GM21423 (cell line): ENCODE measurements at regions not wholly inside any gene's neighbourhood (a gene's known extent, or its start where the extent isn't known, plus 50 kb on each side); places are given as distances from the start of the nearest gene placed in this dataset.

ENCODE experiments used
- ATAC-seq: cut with Tn5 transposase; IDR thresholded peaks from one replicate; pipeline ENCODE4 v1.9.1; 2021; ENCODE audit warnings: mild to moderate bottlenecking, moderate library complexity; ENCODE audit not compliant: unreplicated experiment

DNA sequence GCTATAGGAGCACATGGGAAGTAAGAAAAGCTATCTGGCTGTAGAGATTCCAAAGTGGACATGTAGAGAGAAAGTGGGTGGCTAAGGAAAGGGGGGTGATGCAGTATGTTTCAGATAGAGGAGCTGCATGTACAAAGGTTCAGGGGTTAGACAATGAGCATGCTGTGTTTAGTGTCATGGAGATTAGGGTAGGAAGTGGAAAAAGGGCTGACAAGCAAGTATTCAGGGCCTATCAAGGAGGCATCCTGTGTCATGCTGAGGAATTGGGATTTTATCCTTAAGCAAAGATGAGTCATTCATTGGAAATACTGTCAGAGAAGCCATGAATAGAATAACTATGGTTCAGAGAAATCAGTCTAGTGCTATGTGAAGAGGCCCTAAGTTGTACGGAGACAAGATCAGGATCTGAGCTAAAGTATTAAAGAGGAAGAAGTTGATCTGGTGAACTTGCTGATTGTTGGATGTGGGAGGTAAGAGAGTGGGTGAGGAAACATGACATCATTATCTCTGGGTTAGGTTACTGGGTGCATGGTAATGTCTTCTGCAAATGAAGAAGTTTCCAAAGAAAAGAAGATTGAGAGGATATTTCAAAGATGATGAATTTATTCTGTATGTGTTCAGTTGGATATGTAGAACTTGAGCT, 176.7 kb upstream of the GOLIM4 start:
- no peak for ATAC-seq

GRCh38 chr3:168271932-168272331, 176.2 kb upstream of the GOLIM4 start:
- no peak for ATAC-seq

GRCh38 chr3:168269001-168269400, 173.3 kb upstream of the GOLIM4 start:
- no peak for ATAC-seq

DNA sequence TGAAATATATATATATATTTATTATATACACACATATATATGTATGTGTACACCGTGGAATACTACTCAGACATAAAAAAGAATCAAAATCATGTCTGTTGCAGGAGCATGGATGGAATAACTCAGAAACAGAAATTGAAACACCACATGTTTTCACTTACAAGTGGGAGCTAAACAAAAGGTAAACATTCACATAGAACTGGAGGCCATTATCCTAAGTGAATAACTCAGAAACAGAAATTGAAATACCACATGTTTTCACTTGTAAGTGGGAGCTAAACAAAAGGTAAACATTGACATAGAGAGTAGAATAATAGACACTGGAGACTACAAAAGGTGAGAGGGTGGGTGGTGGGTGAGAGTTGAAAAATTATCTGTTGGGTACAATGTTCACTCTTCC, 171.5 kb upstream of the GOLIM4 start:
- ATAC-seq: no peak

DNA sequence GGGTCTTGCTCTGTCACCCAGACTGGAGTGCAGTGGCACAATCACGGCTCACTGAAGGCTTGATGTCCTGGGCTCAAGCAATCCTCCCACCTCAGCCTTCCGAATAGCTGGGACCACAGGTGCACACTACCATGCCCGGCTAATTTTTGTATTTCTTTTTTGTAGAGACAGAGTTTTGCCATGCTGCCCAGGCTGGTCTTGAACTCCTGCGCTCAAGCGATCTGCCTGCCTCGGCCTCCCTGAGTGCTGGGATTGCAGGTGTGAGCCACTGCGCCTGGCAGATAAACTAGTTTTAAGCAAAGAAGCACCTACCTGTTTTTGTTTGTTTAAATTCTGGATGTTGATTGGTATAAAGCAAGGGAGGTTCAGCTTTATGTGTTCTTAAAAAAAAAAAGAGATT, 170.6 kb upstream of the GOLIM4 start:
- no peak for ATAC-seq

DNA sequence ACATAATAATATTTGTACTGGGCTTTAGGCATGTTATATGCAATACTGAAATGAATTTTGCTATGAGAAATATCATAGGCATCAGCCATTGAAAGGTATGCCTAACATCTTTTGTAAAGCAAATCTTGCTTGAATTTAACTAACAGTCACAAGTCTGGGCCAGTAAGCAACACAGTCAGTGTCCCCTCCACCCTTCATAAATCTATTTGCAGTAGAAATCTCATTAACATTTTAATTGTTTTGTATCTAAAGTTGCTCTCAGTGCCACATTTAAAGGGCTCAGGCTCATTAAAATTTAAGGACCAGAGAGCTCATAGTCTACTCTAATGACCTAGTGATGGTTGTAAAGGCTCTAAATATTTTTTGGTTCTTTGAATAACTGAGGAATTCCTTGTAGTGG, 167.2 kb upstream of the GOLIM4 start:
- ATAC-seq: no peak

DNA sequence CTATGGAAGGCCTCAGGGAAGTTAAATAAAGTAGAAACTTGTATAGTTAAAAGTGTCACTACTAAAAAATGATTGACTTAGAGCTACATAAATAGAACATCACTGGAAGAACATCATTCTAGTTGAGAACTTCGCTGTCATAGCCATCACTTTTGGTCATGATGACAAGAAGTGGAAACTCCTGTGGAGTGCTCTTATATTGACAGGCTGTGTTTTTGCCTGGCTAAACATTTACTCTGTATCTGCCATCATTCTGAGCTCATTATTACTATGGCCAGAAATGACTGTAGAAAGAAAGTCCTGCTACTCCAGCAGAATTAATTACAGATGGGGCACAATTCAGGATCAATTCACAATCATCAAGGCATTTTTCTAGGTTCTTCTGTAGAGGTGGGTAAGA, 165.1 kb upstream of the GOLIM4 start:
- ATAC-seq: peak; percentile 78

DNA sequence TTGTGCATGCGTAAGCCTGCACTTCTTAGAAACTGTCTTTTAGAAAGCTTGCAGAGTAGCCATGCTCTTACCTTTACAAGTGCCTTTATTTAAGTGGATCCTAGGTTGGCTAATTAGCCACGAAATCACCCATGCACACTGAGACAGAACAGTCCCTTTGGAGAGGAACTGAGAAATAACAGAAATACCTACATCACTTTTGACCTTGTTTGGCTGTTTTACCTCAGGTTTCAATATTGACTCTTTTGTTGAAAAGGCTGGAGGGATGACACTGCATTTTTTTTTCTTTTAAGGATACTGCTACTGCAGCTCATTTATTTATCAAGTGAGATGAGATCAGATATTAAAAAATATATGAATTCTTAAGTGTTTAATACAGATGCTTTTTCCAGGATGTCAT, 155.6 kb upstream of the GOLIM4 start:
- peak; percentile 43 for ATAC-seq

DNA sequence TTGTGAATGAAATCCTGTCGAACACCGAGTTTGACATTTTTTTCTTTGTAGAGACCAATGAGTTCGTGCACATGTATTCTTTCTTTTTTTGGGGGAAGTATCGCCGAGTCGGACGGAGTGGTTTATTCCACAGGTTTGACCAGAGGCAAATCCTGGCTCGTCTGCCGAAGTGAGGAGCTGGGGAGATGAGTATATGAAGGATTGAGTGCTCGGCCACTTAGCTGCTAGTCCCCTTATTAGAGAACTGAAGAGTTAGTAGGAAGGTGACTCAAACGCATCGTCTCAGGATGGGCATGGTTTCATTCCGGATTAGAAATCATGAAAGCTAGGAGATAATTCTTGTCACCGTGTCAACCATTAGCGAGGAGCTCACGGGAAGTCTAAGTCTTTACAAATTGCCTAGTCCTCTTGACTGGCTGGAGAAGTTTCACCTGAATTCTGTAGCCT, 154.7 kb upstream of the GOLIM4 start:
- peak; percentile 23 for ATAC-seq

- peak; percentile 68 for ATAC-seq
Measured at GRCh38 chr3:168249550-168250414, 154.1 kb upstream of the GOLIM4 start.

DNA sequence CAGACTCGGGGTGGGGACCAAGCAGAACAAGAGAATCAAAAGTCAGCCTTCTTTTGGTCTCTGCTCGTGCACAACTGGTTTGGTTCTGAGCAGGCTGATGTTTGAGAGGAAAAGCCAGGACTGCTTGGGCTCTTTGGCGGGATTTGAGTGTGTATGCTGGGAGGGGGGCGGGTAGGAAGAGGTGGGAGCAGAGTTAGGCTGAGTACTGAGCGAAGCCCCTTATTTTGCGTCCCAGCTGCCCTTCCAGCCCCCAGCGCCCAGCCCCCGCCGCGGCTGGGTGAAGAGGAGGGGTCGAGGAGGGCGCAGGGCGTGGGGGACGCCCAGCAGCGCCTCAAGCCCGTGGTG, 153.5 kb upstream of the GOLIM4 start:
- no peak for ATAC-seq

GRCh38 chr3:168248383-168249204, 152.9 kb upstream of the GOLIM4 start:
- ATAC-seq: peak; percentile 5

DNA sequence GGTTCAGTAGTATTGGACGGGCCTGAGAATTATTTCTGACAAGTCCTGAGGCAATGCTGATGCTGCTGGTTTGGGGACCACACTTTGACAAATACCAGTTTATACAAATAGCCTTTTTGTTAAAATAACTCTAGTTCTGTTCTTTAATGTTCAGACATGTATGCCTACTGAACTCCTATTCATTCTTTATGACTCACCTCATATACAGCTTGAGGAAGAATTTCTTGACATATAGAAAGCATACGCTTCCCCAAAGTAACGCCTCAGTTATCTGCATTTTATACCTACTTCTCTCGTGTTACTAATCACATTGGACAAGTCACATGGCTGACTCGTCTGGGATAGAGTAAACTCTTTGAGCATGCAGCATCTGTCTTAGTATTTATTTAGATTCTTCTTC, 145.4 kb upstream of the GOLIM4 start:
- ATAC-seq: no peak

DNA sequence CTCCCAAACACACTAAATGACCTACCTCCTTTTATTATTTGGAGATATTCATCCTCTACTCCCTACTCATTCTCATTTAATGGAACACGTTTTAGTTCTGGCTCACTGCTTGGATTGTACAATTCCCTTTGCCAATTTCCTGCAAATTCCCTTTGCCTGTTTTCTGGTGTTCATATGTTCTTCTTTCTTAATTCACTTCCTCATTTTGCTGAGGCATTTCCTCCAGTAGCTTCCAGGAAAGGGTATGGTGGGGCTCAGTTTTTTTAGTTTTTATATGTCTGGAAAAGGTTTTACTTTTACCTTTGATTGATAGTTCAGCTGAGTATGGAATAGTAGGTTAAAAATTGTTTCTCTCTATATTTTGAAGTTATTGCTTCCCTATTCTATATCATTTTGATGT, 143.6 kb upstream of the GOLIM4 start:
- ATAC-seq: no peak

DNA sequence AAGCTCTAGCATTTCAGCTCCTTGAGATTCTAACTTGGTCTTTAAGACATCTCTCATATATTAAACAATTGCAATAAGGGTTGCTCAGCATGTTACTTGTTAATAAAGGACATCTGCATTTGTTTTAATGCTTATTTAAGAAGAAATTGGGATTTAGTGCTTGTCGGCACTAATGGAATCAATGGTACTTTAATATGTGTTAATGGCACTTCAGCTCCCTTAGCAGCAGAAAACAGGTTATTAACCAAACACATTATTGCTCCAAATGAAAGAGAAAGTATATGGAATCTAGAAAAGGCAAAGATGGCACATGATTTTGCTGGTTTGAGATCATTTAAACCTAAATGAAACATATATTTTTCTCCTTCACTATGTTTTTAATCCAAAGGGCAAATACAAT, 137.3 kb upstream of the GOLIM4 start:
- ATAC-seq: no peak

DNA sequence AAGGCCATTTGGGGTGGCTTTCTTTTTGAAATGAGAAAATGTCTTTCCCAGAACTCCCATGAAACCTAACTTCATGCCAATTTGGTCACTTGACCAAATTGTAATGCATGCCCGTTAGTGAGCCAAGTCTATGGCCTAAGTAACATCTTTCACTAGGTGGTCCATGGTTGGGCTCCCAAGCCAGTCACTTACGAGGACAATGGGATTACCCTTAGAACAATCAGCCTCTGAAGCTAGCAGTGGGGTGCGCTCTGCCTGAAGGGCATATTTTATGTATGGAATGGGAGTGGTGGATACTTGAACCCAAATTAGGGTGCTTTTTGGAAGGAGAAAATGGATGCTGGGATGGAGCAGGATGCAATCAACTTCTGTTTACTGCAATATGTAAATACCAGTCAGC, 127.4 kb upstream of the GOLIM4 start:
- no peak for ATAC-seq

DNA sequence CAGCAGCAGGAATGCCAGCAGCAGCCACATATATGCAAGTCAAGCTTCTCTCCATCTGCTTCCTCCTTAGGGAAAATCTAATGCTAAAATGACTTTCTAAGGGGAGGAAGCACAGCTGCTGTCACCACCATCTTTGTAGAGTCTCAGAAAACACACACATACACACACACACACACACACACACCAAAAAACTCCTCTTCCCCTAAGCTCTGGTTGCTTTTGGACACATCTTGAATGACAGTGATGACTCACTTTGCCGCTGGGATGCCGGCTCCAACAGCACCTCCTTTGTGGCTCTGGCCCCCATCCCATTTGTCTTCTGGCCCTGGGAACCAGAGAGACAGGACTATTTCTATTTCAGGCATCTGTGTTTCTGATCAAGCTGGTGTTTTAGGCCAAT, 124.8 kb upstream of the GOLIM4 start:
- no peak for ATAC-seq

- no peak for ATAC-seq
Measured at GRCh38 chr3:168219530-168219929, 123.8 kb upstream of the GOLIM4 start.

- no peak for ATAC-seq
Measured at GRCh38 chr3:168218600-168218999, 122.9 kb upstream of the GOLIM4 start.

DNA sequence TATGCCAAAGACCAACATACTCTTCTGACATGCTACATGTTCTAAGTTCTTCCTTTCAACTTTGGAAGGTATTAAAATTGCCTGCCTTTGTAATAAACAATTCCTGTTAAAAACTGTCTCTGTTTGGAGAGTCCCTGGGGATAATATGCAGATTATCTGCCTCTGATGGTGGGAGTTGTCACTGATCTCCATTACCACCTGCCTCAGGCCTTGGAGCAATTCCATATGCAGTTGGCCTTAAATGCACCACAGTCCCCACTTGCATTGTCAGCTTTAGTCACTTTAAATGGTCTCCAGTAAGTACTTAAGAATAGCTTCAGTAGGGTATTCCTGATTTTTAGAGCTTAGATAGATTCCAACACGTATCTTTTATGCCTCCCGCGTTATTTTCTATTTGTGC, 121.1 kb upstream of the GOLIM4 start:
- no peak for ATAC-seq

- peak; percentile 89 for ATAC-seq
Measured at GRCh38 chr3:168213920-168214319, 118.2 kb upstream of the GOLIM4 start.
